SK-N-SH treated with all-trans-retinoic acid at 6 μM for 48 hours (cell line): ENCODE measurements at regions not wholly inside any gene's neighbourhood (a gene's known extent, or its start where the extent isn't known, plus 50 kb on each side); places are given as distances from the start of the nearest gene placed in this dataset.

Experiments used
- ATAC-seq: fragments of 200-7000 bp; cut with Tn5 transposase; 3 replicates; pipeline ENCODE4 v1.9.1; 2020; ENCODE audit warnings: mild to moderate bottlenecking, moderate library complexity
- ARNTL ChIP-seq: fragments of 450-650 bp; formaldehyde crosslinking; IDR thresholded peaks from 2 replicates; pipeline ENCODE4 v1.5.0; 2020; ENCODE audit warnings: low read depth, mild to moderate bottlenecking, moderate library complexity, borderline replicate concordance
- CREB5 ChIP-seq: fragments of 250-450 bp; sonication (Bioruptor Pico); IDR thresholded peaks from 2 replicates; pipeline ENCODE4 v1.5.1; 2020; ENCODE audit warnings: low read depth, mild to moderate bottlenecking, moderate library complexity
- CSDC2 ChIP-seq: fragments of 250-450 bp; sonication (Bioruptor Pico); IDR thresholded peaks from 2 replicates; pipeline ENCODE4 v1.5.0; 2020; ENCODE audit warnings: mild to moderate bottlenecking, moderate library complexity
- CSRNP3 ChIP-seq: fragments of 250-450 bp; sonication (Bioruptor Pico); IDR thresholded peaks from 2 replicates; pipeline ENCODE4 v1.5.1; 2021; ENCODE audit warnings: mild to moderate bottlenecking, moderate library complexity
- ESRRG ChIP-seq: fragments of 250-450 bp; sonication (Bioruptor Pico); IDR thresholded peaks from 2 replicates; pipeline ENCODE4 v1.6.1; 2021; ENCODE audit warnings: mild to moderate bottlenecking
- GLIS3 ChIP-seq: fragments of 250-450 bp; sonication (Bioruptor Pico); IDR thresholded peaks from 2 replicates; pipeline ENCODE4 v1.5.0; 2020; ENCODE audit warnings: mild to moderate bottlenecking, moderate library complexity
- ISL1 ChIP-seq: fragments of 250-450 bp; sonication (Bioruptor Pico); IDR thresholded peaks from 2 replicates; pipeline ENCODE4 v2.1.2; 2022; ENCODE audit warnings: mild to moderate bottlenecking, moderate library complexity
- OSR1 ChIP-seq: fragments of 250-450 bp; sonication (Bioruptor Pico); IDR thresholded peaks from 2 replicates; pipeline ENCODE4 v1.8.0; 2022; ENCODE audit warnings: moderate library complexity, mild to moderate bottlenecking, inconsistent platforms
- PATZ1 ChIP-seq: fragments of 250-450 bp; sonication (Bioruptor Pico); IDR thresholded peaks from 2 replicates; pipeline ENCODE4 v1.8.0; 2020; ENCODE audit warnings: mild to moderate bottlenecking, moderate library complexity, borderline replicate concordance
- POU6F1 ChIP-seq: fragments of 250-450 bp; sonication (Bioruptor Pico); IDR thresholded peaks from 2 replicates; pipeline ENCODE4 v1.8.0; 2021; ENCODE audit warnings: low read depth, mild to moderate bottlenecking, moderate library complexity, borderline replicate concordance
- RARB ChIP-seq: fragments of 250-450 bp; sonication (Bioruptor Pico); IDR thresholded peaks from 2 replicates; pipeline ENCODE4 v1.8.0; 2021; ENCODE audit warnings: mild to moderate bottlenecking, moderate library complexity
- SNAI2 ChIP-seq: fragments of 250-450 bp; sonication (Bioruptor Pico); IDR thresholded peaks from 2 replicates; pipeline ENCODE4 v1.5.0; 2020; ENCODE audit warnings: mild to moderate bottlenecking, moderate library complexity
- TCF4 ChIP-seq: fragments of 250-450 bp; sonication (Bioruptor Pico); IDR thresholded peaks from 2 replicates; pipeline ENCODE4 v1.8.0; 2021; ENCODE audit warnings: mild to moderate bottlenecking, moderate library complexity, borderline replicate concordance
- TOX ChIP-seq: fragments of 250-450 bp; sonication (Bioruptor Pico); IDR thresholded peaks from 2 replicates; pipeline ENCODE4 v1.8.0; 2021; ENCODE audit warnings: mild to moderate bottlenecking, moderate library complexity, borderline replicate concordance
- TSHZ2 ChIP-seq: fragments of 250-450 bp; sonication (Bioruptor Pico); IDR thresholded peaks from 2 replicates; pipeline ENCODE4 v1.5.0; 2020; ENCODE audit warnings: mild to moderate bottlenecking, moderate library complexity
- ZC3H10 ChIP-seq: fragments of 250-450 bp; sonication (Bioruptor Pico); IDR thresholded peaks from 2 replicates; pipeline ENCODE4 v1.5.1; 2021; ENCODE audit warnings: mild to moderate bottlenecking, moderate library complexity
- ZFP3 ChIP-seq: fragments of 250-450 bp; sonication (Bioruptor Pico); IDR thresholded peaks from 2 replicates; pipeline ENCODE4 v1.5.0; 2020; ENCODE audit warnings: mild to moderate bottlenecking, moderate library complexity
- ZFP30 ChIP-seq: fragments of 450-650 bp; formaldehyde crosslinking; IDR thresholded peaks from 2 replicates; pipeline ENCODE4 v1.5.0; 2022; ENCODE audit warnings: mild to moderate bottlenecking, moderate library complexity
- ZNF565 ChIP-seq: fragments of 450-650 bp; formaldehyde crosslinking; conservative IDR thresholded peaks from 2 replicates; pipeline ENCODE4 v1.5.0; 2020; ENCODE audit warnings: low read depth, mild to moderate bottlenecking, moderate library complexity
- ZNF70 ChIP-seq: fragments of 450-650 bp; formaldehyde crosslinking; IDR thresholded peaks from 2 replicates; pipeline ENCODE4 v1.5.0; 2020; ENCODE audit warnings: mild to moderate bottlenecking, moderate library complexity
- ZNF8 ChIP-seq: fragments of 450-650 bp; formaldehyde crosslinking; IDR thresholded peaks from 2 replicates; pipeline ENCODE4 v1.5.0; 2020; ENCODE audit warnings: mild to moderate bottlenecking, moderate library complexity

GRCh38 chr13:38537051-38537450 lies 149.8 kb upstream of the FREM2 start:
- TF ChIP-seq GLIS3 (CRISPR knock-in tag): no peak
- TF ChIP-seq ZNF8 (CRISPR knock-in tag): no peak
- no peak for TF ChIP-seq ESRRG (CRISPR knock-in tag)
- ATAC-seq: no peak

GRCh38 chr13:38538422-38538821 lies 148.5 kb upstream of the FREM2 start:
- no peak for TF ChIP-seq CSRNP3 (CRISPR knock-in tag)
- no peak for TF ChIP-seq ZNF70 (CRISPR knock-in tag)
- TF ChIP-seq ZFP3 (CRISPR knock-in tag): no peak
- no peak for TF ChIP-seq CREB5 (CRISPR knock-in tag)
- no peak for TF ChIP-seq ZNF8 (CRISPR knock-in tag)
- TF ChIP-seq POU6F1 (CRISPR knock-in tag): no peak
- TF ChIP-seq ISL1: no peak
- no peak for TF ChIP-seq RARB (CRISPR knock-in tag)
- no peak for TF ChIP-seq SNAI2
- TF ChIP-seq OSR1 (CRISPR knock-in tag): no peak
- TF ChIP-seq ZC3H10 (CRISPR knock-in tag): no peak
- TF ChIP-seq TOX (CRISPR knock-in tag): no peak
- ATAC-seq: no peak

- TF ChIP-seq TSHZ2 (CRISPR knock-in tag) (no peak), RARB (CRISPR knock-in tag) (no peak), POU6F1 (CRISPR knock-in tag) (no peak), ZNF565 (CRISPR knock-in tag) (no peak), ZFP30 (CRISPR knock-in tag) (no peak), ZC3H10 (CRISPR knock-in tag) (no peak), ZNF8 (CRISPR knock-in tag) (no peak)
- no peak for ATAC-seq
These were observed 147.2 kb upstream of the FREM2 start for GRCh38 chr13:38539632-38540031.

- no peak for ATAC-seq
- TF ChIP-seq PATZ1 (CRISPR knock-in tag) (no peak), TCF4 (CRISPR knock-in tag) (no peak), CSRNP3 (CRISPR knock-in tag) (no peak), ZNF565 (CRISPR knock-in tag) (no peak), ARNTL (no peak), GLIS3 (CRISPR knock-in tag) (no peak), POU6F1 (CRISPR knock-in tag) (no peak), CREB5 (CRISPR knock-in tag) (no peak), CSDC2 (CRISPR knock-in tag) (no peak)
These were observed 144.3 kb upstream of the FREM2 start for GRCh38 chr13:38542601-38543000.
